ENCODE measurements at regions not wholly inside any gene's neighbourhood (a gene's known extent, or its start where the extent isn't known, plus 50 kb on each side); places are given as distances from the start of the nearest gene placed in this dataset.

DNA sequence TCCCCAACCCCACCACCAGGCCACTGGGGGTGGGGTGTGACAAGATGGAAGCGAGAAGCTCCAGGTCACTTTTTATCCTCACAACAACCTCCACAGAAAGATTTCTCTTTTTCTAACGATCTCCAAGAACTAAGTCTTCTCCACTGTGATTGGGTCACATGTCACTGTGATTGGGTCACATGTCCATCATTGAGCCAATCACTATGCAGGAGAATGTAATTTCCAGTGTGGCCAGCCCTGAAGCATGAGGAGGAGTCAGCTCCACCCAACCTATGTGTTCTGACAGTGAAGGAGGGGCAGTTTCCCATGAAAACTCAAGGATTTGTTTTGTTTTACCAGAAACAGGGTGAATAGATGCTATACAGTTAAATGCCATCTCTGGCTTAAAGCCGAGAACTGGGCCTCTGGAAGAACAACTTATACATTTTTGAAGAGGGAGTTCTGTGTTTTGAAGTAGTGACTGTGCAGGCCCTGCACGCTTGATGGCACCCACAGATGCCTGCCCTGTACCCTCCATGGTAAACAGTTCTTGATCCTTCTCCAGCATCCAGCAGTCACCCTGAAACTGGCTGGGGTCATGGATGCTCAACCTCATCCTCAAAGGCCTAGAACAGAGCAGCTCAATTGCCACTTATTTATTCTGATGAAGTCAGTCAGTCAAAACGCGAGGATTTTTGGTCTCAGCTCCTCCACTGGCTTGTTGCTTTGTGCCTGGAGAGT is 180.4 kb upstream of the BMP4 start:
- DNase-seq, result no peak
- Histone ChIP-seq H3K4me3 (no peak overlapping the region), H3K9me3 (no peaks in the 10 kb centered on the region), H3K36me3 (no peaks in the 10 kb centered on the region), H3K27me3 (no peaks in the 10 kb centered on the region), H3K27ac (no peak overlapping the region), H3K4me1 (no peaks in the 10 kb centered on the region)
- WGBS, 2 donors, result 79 to 82% methylated on average over 6 of the region's 6 CpGs
- intact Hi-C loops (cut with DNase I), result no loop called here
- no peak for TF ChIP-seq POLR2A (IDR thresholded peaks at IDR 0.05)
- no peak for TF ChIP-seq POLR2AphosphoS5 (IDR thresholded peaks at IDR 0.05)
- TF ChIP-seq EP300 (IDR thresholded peaks at IDR 0.05), result no peak
- TF ChIP-seq, protein P1, sequence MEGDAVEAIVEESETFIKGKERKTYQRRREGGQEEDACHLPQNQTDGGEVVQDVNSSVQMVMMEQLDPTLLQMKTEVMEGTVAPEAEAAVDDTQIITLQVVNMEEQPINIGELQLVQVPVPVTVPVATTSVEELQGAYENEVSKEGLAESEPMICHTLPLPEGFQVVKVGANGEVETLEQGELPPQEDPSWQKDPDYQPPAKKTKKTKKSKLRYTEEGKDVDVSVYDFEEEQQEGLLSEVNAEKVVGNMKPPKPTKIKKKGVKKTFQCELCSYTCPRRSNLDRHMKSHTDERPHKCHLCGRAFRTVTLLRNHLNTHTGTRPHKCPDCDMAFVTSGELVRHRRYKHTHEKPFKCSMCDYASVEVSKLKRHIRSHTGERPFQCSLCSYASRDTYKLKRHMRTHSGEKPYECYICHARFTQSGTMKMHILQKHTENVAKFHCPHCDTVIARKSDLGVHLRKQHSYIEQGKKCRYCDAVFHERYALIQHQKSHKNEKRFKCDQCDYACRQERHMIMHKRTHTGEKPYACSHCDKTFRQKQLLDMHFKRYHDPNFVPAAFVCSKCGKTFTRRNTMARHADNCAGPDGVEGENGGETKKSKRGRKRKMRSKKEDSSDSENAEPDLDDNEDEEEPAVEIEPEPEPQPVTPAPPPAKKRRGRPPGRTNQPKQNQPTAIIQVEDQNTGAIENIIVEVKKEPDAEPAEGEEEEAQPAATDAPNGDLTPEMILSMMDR (IDR thresholded peaks at IDR 0.05), result no peak

DNA sequence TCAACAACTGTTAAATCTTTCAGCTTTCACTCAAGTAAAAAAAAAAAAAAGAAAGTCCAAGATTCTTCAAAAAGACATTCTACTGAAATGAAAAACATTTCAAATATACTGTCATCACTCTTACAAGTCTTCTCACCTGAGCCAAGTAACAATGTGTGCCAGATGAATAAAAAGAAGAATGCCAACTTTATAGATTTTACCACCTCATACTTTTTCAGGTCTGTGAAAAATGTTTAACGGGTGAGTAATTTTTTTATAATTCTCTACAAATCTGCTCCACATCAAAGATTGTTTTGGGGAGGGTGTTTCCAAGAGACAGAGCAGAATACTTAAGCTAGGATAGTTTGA is 181.0 kb upstream of the BMP4 start:
- Histone ChIP-seq H3K27ac (no peak overlapping the region), H3K9me3 (no peaks in the 10 kb centered on the region), H3K4me1 (no peaks in the 10 kb centered on the region), H3K4me3 (no peak overlapping the region), H3K27me3 (no peaks in the 10 kb centered on the region), H3K36me3 (no peaks in the 10 kb centered on the region)
- no peak for DNase-seq
- intact Hi-C loops (cut with DNase I), result no loop called here
- WGBS, 2 donors, result 85 to 93% methylated on average over 1 of the region's 1 CpG
- no peak for TF ChIP-seq POLR2AphosphoS5 (IDR thresholded peaks at IDR 0.05)
- no peak for TF ChIP-seq EP300 (IDR thresholded peaks at IDR 0.05)
- TF ChIP-seq, protein P1 (IDR thresholded peaks at IDR 0.05), result no peak
- TF ChIP-seq POLR2A (IDR thresholded peaks at IDR 0.05), result no peak

DNA sequence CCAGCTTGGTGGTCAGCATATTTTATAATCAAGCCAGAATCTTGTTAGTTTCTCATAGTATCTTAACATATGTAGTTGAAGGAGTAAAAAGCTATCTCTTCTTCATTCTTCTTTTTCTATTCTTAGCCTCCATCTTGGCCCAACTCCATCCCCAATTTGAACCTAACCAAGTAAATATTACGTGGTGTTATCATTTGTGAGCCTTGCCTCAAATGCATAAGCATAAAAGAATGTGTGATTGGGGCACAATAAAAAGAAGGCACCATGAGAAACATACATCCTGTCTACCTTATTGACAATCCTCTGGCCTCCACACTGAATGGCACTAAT is 181.4 kb upstream of the BMP4 start:
- Histone ChIP-seq H3K4me1 (no peaks in the 10 kb centered on the region), H3K9me3 (no peaks in the 10 kb centered on the region), H3K27ac (no peak overlapping the region), H3K27me3 (no peaks in the 10 kb centered on the region), H3K4me3 (no peak overlapping the region), H3K36me3 (no peaks in the 10 kb centered on the region)
- no peak for DNase-seq
- TF ChIP-seq POLR2AphosphoS5 (IDR thresholded peaks at IDR 0.05) (no peak), POLR2A (IDR thresholded peaks at IDR 0.05) (no peak), EP300 (IDR thresholded peaks at IDR 0.05) (no peak)
- TF ChIP-seq, protein P1 (IDR thresholded peaks at IDR 0.05), result no peak
- WGBS, 2 donors, result 19 to 48% methylated on average over 1 of the region's 1 CpG
- intact Hi-C loops (cut with DNase I), result no loop called here

DNA sequence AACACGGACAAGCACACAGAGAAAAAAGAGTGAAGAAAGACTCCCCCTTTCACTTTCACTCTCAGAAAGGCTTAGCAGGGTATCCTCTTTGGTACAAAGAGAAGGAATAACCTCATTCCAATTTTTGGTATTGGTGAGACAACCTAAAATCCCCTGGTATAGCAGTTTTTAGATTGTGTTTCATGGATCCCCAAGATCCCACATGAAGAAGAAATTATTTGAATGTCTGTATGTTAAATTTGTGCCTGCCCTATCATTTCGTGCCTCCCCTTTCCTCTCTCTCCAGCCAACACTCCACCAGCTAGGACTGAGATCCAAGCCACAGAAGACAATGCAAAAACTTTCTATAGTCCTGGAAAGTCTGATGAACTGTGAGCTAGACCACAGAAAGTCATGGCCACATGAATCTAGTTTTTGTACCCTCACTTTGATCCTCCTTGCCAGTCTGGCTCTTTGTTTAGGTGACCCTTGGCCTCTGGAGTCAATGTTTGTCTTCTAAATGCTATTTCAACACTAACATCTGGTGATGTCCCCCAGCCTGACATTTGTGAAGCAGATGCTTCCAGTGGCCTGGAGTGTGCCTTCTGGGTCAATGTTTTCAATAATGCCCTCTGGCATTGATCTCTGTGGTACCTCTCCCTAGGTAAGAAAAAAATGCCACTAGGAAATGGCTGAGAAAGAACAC is 181.9 kb upstream of the BMP4 start:
- DNase-seq, result no peak
- WGBS, 2 donors, result 63 to 66% methylated on average over 2 of the region's 2 CpGs
- H3K4me1 ChIP-seq, result no peaks in the 10 kb centered on the region
- TF ChIP-seq POLR2A (IDR thresholded peaks at IDR 0.05) (no peak), EP300 (IDR thresholded peaks at IDR 0.05) (no peak), POLR2AphosphoS5 (IDR thresholded peaks at IDR 0.05) (no peak)
- TF ChIP-seq, protein P1 (IDR thresholded peaks at IDR 0.05), result no peak
- H3K36me3 ChIP-seq, result no peaks in the 10 kb centered on the region
- H3K27ac ChIP-seq, result no peak overlapping the region
- H3K9me3 ChIP-seq, result no peaks in the 10 kb centered on the region
- no peaks in the 10 kb centered on the region for H3K27me3 ChIP-seq
- intact Hi-C loops (cut with DNase I), result no loop called here
- H3K4me3 ChIP-seq, result no peak overlapping the region
